Suprapubic skin (tissue), 3 donors: ENCODE measurements at regions not wholly inside any gene's neighbourhood (a gene's known extent, or its start where the extent isn't known, plus 50 kb on each side); places are given as distances from the start of the nearest gene placed in this dataset.

Experiments used
- EP300 ChIP-seq: sonication (generic); formaldehyde crosslinking; IDR thresholded peaks from one replicate; pipeline ENCODE4 v1.6.1; 2017; ENCODE audit warnings: antibody characterized with exemption
- TF ChIP-seq, protein P1 (sequence below), 2 donors: fragments of 200-600 bp in 1 of 2; fragments of 450-650 bp in 1 of 2; sonication (generic) in 1 of 2; IDR thresholded peaks; one replicate each; pipeline ENCODE4 v1.5.1; 2016 to 2019; ENCODE audit warnings: antibody characterized with exemption in 2 of 2, mild to moderate bottlenecking in 1 of 2, moderate library complexity in 1 of 2

DNA sequence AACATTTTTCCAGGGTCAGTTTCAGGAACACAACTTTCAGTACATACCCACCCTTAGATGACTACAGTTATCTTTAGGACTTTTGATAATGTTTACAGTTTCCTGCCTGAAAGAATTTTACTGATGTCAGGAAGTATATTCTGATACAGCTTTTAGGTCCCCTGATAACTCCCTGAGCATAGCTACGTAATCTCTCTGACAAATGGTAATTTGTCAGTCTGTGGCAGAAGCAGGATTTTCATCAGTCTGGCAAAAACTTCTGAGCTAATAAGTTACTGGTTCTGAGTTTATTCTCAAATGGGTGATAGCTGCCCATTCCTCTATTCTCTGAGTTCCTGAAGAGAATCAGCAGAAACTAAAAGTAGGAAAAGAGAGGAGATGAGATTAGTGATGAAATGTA, 270.1 kb upstream of the MTPN start:
- TF ChIP-seq, protein P1, sequence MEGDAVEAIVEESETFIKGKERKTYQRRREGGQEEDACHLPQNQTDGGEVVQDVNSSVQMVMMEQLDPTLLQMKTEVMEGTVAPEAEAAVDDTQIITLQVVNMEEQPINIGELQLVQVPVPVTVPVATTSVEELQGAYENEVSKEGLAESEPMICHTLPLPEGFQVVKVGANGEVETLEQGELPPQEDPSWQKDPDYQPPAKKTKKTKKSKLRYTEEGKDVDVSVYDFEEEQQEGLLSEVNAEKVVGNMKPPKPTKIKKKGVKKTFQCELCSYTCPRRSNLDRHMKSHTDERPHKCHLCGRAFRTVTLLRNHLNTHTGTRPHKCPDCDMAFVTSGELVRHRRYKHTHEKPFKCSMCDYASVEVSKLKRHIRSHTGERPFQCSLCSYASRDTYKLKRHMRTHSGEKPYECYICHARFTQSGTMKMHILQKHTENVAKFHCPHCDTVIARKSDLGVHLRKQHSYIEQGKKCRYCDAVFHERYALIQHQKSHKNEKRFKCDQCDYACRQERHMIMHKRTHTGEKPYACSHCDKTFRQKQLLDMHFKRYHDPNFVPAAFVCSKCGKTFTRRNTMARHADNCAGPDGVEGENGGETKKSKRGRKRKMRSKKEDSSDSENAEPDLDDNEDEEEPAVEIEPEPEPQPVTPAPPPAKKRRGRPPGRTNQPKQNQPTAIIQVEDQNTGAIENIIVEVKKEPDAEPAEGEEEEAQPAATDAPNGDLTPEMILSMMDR (IDR thresholded peaks at IDR 0.05), result no peak
- TF ChIP-seq EP300, result no peak
